HUES6 (cell line): ENCODE measurements at regions not wholly inside any gene's neighbourhood (a gene's known extent, or its start where the extent isn't known, plus 50 kb on each side); places are given as distances from the start of the nearest gene placed in this dataset.

Experiments
- H3K27ac ChIP-seq: 2 replicates; pipeline ENCODE4 v1.7.0; 2013; ENCODE audit warnings: low read depth, mild to moderate bottlenecking, low read length, inconsistent platforms
- H3K27me3 ChIP-seq: 2 replicates; pipeline ENCODE4 v1.6.1; 2013; ENCODE audit warnings: low read length; ENCODE audit not compliant: control insufficient read depth, insufficient read depth
- H3K36me3 ChIP-seq: 2 replicates; pipeline ENCODE4 v1.6.1; 2013; ENCODE audit warnings: low read length; ENCODE audit not compliant: control insufficient read depth, insufficient read depth
- H3K4me1 ChIP-seq: 2 replicates; pipeline ENCODE4 v1.6.1; 2013; ENCODE audit warnings: low read length; ENCODE audit not compliant: control insufficient read depth, insufficient read depth
- H3K4me3 ChIP-seq: 2 replicates; pipeline ENCODE4 v1.5.1; 2013; ENCODE audit warnings: low read depth, low read length
- H3K9ac ChIP-seq: one replicate; pipeline ENCODE4 v1.6.1; 2013; ENCODE audit warnings: mild to moderate bottlenecking, low read length
- H3K9me3 ChIP-seq: 2 replicates; pipeline ENCODE4 v1.6.1; 2013; ENCODE audit warnings: low read depth, low read length; ENCODE audit not compliant: control insufficient read depth, insufficient read depth

GRCh38 chr5:82804155-82804690 is 273.0 kb downstream of the TMEM167A start:
- H3K9ac ChIP-seq: no peak overlapping the region
- no peaks in the 10 kb centered on the region for H3K27me3 ChIP-seq
- peaks cover 3% of the 10 kb centered on the region; the same call in 1 of the 2 replicates for H3K4me1 ChIP-seq
- no peaks in the 10 kb centered on the region for H3K36me3 ChIP-seq
- H3K27ac ChIP-seq: no peak overlapping the region
- no peaks in the 10 kb centered on the region for H3K9me3 ChIP-seq
- no peak overlapping the region for H3K4me3 ChIP-seq

GRCh38 chr5:82802954-82803353 is 274.2 kb downstream of the TMEM167A start:
- Histone ChIP-seq H3K4me3 (no peak overlapping the region), H3K9ac (no peak overlapping the region), H3K36me3 (no peaks in the 10 kb centered on the region), H3K9me3 (no peaks in the 10 kb centered on the region), H3K4me1 (peaks cover 3% of the 10 kb centered on the region; the same call in 1 of the 2 replicates), H3K27me3 (no peaks in the 10 kb centered on the region), H3K27ac (no peak overlapping the region)

- no peak overlapping the region for H3K9ac ChIP-seq
- H3K4me3 ChIP-seq: no peak overlapping the region
- H3K4me1 ChIP-seq: peaks cover 13% of the 10 kb centered on the region
- H3K36me3 ChIP-seq: no peaks in the 10 kb centered on the region
- no peaks in the 10 kb centered on the region for H3K9me3 ChIP-seq
- H3K27me3 ChIP-seq: no peaks in the 10 kb centered on the region
- no peak overlapping the region for H3K27ac ChIP-seq
Observed at GRCh38 chr5:82800826-82801225, 276.4 kb downstream of the TMEM167A start.

- H3K27me3 ChIP-seq: no peaks in the 10 kb centered on the region
- no peak overlapping the region for H3K27ac ChIP-seq
- H3K9ac ChIP-seq: no peak overlapping the region
- no peaks in the 10 kb centered on the region for H3K9me3 ChIP-seq
- H3K4me3 ChIP-seq: no peak overlapping the region
- no peaks in the 10 kb centered on the region for H3K36me3 ChIP-seq
- peaks cover 18% of the 10 kb centered on the region for H3K4me1 ChIP-seq
Observed at GRCh38 chr5:82799361-82800077, 277.7 kb downstream of the TMEM167A start.

GRCh38 chr5:82798676-82799075 is 278.5 kb downstream of the TMEM167A start:
- no peaks in the 10 kb centered on the region for H3K9me3 ChIP-seq
- no peak overlapping the region for H3K4me3 ChIP-seq
- H3K4me1 ChIP-seq: peaks cover 21% of the 10 kb centered on the region
- no peak overlapping the region for H3K9ac ChIP-seq
- no peaks in the 10 kb centered on the region for H3K36me3 ChIP-seq
- H3K27me3 ChIP-seq: no peaks in the 10 kb centered on the region
- no peak overlapping the region for H3K27ac ChIP-seq

GRCh38 chr5:82796643-82797416 is 280.4 kb downstream of the TMEM167A start:
- no peak overlapping the region for H3K4me3 ChIP-seq
- peaks cover 21% of the 10 kb centered on the region for H3K4me1 ChIP-seq
- no peak overlapping the region for H3K27ac ChIP-seq
- no peaks in the 10 kb centered on the region for H3K27me3 ChIP-seq
- no peaks in the 10 kb centered on the region for H3K9me3 ChIP-seq
- H3K36me3 ChIP-seq: no peaks in the 10 kb centered on the region
- no peak overlapping the region for H3K9ac ChIP-seq

GRCh38 chr5:82794876-82795275 is 282.3 kb downstream of the TMEM167A start:
- Histone ChIP-seq H3K9me3 (no peaks in the 10 kb centered on the region), H3K36me3 (no peaks in the 10 kb centered on the region), H3K9ac (no peak overlapping the region), H3K27me3 (no peaks in the 10 kb centered on the region), H3K4me3 (no peak overlapping the region), H3K4me1 (peaks cover 21% of the 10 kb centered on the region), H3K27ac (no peak overlapping the region)

GRCh38 chr5:82793808-82794419 is 283.3 kb downstream of the TMEM167A start:
- H3K9ac ChIP-seq: no peak overlapping the region

GRCh38 chr5:82792096-82792495 is 285.1 kb downstream of the TMEM167A start:
- no peaks in the 10 kb centered on the region for H3K9me3 ChIP-seq
- no peaks in the 10 kb centered on the region for H3K27me3 ChIP-seq
- H3K4me1 ChIP-seq: peaks cover 25% of the 10 kb centered on the region
- no peaks in the 10 kb centered on the region for H3K36me3 ChIP-seq
- H3K9ac ChIP-seq: no peak overlapping the region
- no peak overlapping the region for H3K27ac ChIP-seq
- no peak overlapping the region for H3K4me3 ChIP-seq

More at GRCh38 chr5:82793808-82794419, 283.3 kb downstream of the TMEM167A start:
- Histone ChIP-seq H3K27ac (no peak overlapping the region), H3K27me3 (no peaks in the 10 kb centered on the region), H3K4me1 (peaks cover 23% of the 10 kb centered on the region), H3K9me3 (no peaks in the 10 kb centered on the region), H3K4me3 (no peak overlapping the region), H3K36me3 (no peaks in the 10 kb centered on the region)

- Histone ChIP-seq H3K27me3 (no peaks in the 10 kb centered on the region), H3K9me3 (no peaks in the 10 kb centered on the region), H3K4me1 (peaks cover 7% of the 10 kb centered on the region), H3K9ac (no peak overlapping the region), H3K4me3 (no peak overlapping the region), H3K36me3 (no peaks in the 10 kb centered on the region), H3K27ac (no peak overlapping the region)
Observed at GRCh38 chr5:82789095-82789494, 288.1 kb downstream of the TMEM167A start.

- Histone ChIP-seq H3K4me1 (peaks cover 5% of the 10 kb centered on the region; the same call in 1 of the 2 replicates), H3K36me3 (no peaks in the 10 kb centered on the region), H3K4me3 (no peak overlapping the region), H3K27ac (no peak overlapping the region), H3K9ac (no peak overlapping the region), H3K27me3 (no peaks in the 10 kb centered on the region), H3K9me3 (no peaks in the 10 kb centered on the region)
Observed at GRCh38 chr5:82786748-82787147, 290.4 kb downstream of the TMEM167A start.
